Gastroesophageal sphincter (tissue), 4 donors: ENCODE measurements at regions not wholly inside any gene's neighbourhood (a gene's known extent, or its start where the extent isn't known, plus 50 kb on each side); places are given as distances from the start of the nearest gene placed in this dataset.

Source experiments
- ATAC-seq: fragments of 150-250 bp; one replicate; pipeline ENCODE4 v1.9.1; 2016; ENCODE audit warnings: mild to moderate bottlenecking, moderate library complexity
- H3K27ac ChIP-seq, 4 donors: fragments of 200-600 bp; sonication (generic) in 3 of 4; 1 replicate in 3 of 4; 2 replicates in 1 of 4; pipeline ENCODE4 v1.5.1; 2016 to 2019
- H3K27me3 ChIP-seq: fragments of 200-600 bp; sonication (generic); one replicate; pipeline ENCODE4 v1.5.1; 2019
- H3K36me3 ChIP-seq, 2 donors: fragments of 200-600 bp; sonication (generic); one replicate each; pipeline ENCODE4 v1.5.1; 2019; ENCODE audit warnings: control low read depth in 1 of 2
- H3K4me1 ChIP-seq, 3 donors: fragments of 200-600 bp; sonication (generic); 1 replicate in 2 of 3; 2 replicates in 1 of 3; pipeline ENCODE4 v1.5.1; 2016 to 2019; ENCODE audit warnings: control low read depth in 2 of 3
- H3K4me3 ChIP-seq, 2 donors: fragments of 200-600 bp; sonication (generic); one replicate each; pipeline ENCODE4 v1.5.1; 2019; ENCODE audit warnings: mild to moderate bottlenecking in 1 of 2, moderate library complexity in 1 of 2
- H3K9me3 ChIP-seq, 3 donors: fragments of 200-600 bp; sonication (generic); one replicate each; pipeline ENCODE4 v1.5.1; 2017 to 2019; ENCODE audit warnings: control low read depth in 2 of 3
- EP300 ChIP-seq: sonication (generic); formaldehyde crosslinking; IDR thresholded peaks from one replicate; pipeline ENCODE4 v1.6.1; 2017; ENCODE audit warnings: antibody characterized with exemption, mild to moderate bottlenecking
- POLR2A ChIP-seq, 2 donors: fragments of 450-650 bp; IDR thresholded peaks; one replicate each; pipeline ENCODE4 v1.6.1; 2017; ENCODE audit warnings: antibody characterized with exemption in 2 of 2, mild to moderate bottlenecking in 2 of 2, moderate library complexity in 1 of 2
- POLR2AphosphoS5 ChIP-seq: sonication (generic); formaldehyde crosslinking; IDR thresholded peaks from one replicate; pipeline ENCODE4 v1.6.1; 2017; ENCODE audit warnings: antibody characterized with exemption
- WGBS, 2 donors: methylation state at CpG; one replicate each; pipeline ENCODE4 v1.1.5; 2018; ENCODE audit warnings: low coverage in 1 of 2; 5-methylcytosine and 5-hydroxymethylcytosine counted together
- TF ChIP-seq, protein P1 (sequence below), 4 experiments: fragments of 200-600 bp in 2 of 4; fragments of 450-650 bp in 2 of 4; sonication (generic) in 1 of 4; IDR thresholded peaks; one replicate each; pipeline ENCODE4 v1.5.1; 2017 to 2019; ENCODE audit warnings: antibody characterized with exemption in 4 of 4, mild to moderate bottlenecking in 2 of 4, moderate library complexity in 2 of 4

DNA sequence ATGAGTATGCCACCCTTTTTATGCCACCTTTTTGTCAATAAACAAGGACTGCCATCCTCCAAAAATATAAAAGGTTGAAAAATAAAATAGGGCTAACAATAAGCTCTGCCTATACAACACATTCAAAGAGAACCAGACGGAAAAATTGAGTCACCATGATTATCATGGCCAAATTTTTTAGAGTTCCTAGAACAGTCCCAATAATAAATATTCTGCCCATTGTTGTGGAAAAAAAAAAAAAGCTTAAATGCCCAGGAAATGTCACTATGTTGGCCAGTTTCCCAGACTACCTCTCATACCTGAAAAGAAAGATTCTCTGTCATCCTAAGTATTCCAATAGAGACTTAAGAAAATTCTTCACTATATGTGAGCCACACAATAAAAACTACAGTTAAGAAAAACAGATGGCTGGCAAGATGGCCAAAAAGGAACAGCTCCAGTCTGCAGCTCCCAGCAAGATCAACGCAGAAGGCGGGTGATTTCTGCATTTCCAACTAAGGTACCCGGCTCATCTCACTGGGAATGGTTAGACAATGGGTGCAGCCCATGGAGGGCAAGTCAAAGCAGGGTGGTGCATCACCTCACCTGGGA lies 149.0 kb downstream of the TMEM161B start:
- 82 to 84% methylated on average over 3 to 4 of the region's 4 CpGs for WGBS, 2 donors
- ATAC-seq, result no peak

DNA sequence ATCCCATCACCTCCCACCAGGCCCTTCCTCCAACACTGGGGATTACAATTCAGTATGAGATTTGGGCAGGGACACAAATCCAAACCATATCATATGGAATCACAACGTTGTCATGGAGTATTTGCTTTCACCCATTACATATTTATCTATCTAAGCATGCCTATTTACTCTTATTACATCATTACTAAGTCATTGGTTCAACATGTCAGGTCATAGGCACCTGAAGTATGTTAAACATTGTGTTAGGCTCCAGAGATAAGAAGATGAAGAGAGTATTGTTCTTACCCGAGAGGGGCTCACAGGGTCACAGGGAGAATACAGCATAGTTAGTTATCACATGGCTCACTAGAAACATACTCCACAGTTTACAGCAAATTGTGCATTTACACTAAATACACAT lies 150.5 kb downstream of the TMEM161B start:
- TF ChIP-seq POLR2A (IDR thresholded peaks at IDR 0.05) (no peak), EP300 (no peak), POLR2AphosphoS5 (no peak)
- TF ChIP-seq, protein P1, sequence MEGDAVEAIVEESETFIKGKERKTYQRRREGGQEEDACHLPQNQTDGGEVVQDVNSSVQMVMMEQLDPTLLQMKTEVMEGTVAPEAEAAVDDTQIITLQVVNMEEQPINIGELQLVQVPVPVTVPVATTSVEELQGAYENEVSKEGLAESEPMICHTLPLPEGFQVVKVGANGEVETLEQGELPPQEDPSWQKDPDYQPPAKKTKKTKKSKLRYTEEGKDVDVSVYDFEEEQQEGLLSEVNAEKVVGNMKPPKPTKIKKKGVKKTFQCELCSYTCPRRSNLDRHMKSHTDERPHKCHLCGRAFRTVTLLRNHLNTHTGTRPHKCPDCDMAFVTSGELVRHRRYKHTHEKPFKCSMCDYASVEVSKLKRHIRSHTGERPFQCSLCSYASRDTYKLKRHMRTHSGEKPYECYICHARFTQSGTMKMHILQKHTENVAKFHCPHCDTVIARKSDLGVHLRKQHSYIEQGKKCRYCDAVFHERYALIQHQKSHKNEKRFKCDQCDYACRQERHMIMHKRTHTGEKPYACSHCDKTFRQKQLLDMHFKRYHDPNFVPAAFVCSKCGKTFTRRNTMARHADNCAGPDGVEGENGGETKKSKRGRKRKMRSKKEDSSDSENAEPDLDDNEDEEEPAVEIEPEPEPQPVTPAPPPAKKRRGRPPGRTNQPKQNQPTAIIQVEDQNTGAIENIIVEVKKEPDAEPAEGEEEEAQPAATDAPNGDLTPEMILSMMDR (IDR thresholded peaks at IDR 0.05), result no peak

More for the DNA sequence above, 149.0 kb downstream of the TMEM161B start:
- peaks cover 0 to 2% (median 0%) of the 10 kb centered on the region in 3 donors for H3K9me3 ChIP-seq
- TF ChIP-seq EP300, result no peak
- TF ChIP-seq POLR2A (IDR thresholded peaks at IDR 0.05), result no peak
- TF ChIP-seq, protein P1 (IDR thresholded peaks at IDR 0.05), result no peak
- no peak for TF ChIP-seq POLR2AphosphoS5
- no peak overlapping the region for H3K4me3 ChIP-seq
- H3K36me3 ChIP-seq, result no peaks in the 10 kb centered on the region
- H3K27ac ChIP-seq, result no peak overlapping the region
- no peaks in the 10 kb centered on the region for H3K4me1 ChIP-seq
- H3K27me3 ChIP-seq, result no peaks in the 10 kb centered on the region

DNA sequence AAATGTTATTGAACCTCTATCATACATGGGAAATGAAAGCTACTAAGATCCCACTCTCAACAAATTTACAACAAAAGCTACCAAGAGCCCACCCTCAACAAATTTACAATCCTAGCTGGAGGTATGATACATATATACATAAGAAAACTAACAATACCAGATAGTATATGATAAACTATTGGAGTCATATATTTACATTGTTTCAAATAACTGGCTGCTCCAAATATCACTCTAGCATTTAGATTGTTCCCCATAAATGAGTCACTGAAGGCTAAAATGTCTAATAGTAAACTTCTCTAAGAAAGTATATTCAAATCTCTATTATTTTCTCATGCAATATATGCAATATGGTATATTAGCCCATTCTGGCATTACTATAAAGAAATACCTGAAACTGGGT lies 151.1 kb downstream of the TMEM161B start:
- Histone ChIP-seq H3K27ac (no peak overlapping the region), H3K9me3 (no peaks in the 10 kb centered on the region), H3K36me3 (no peaks in the 10 kb centered on the region), H3K27me3 (no peaks in the 10 kb centered on the region), H3K4me1 (no peaks in the 10 kb centered on the region), H3K4me3 (no peak overlapping the region)
- no peak for ATAC-seq
- TF ChIP-seq EP300 (no peak), POLR2A (IDR thresholded peaks at IDR 0.05) (no peak), POLR2AphosphoS5 (no peak)
- TF ChIP-seq, protein P1 (IDR thresholded peaks at IDR 0.05), result no peak

More for the DNA sequence above, 150.5 kb downstream of the TMEM161B start:
- no peaks in the 10 kb centered on the region for H3K9me3 ChIP-seq
- no peaks in the 10 kb centered on the region for H3K36me3 ChIP-seq
- no peak overlapping the region for H3K27ac ChIP-seq
- 43 to 47% methylated on average over 2 of the region's 2 CpGs for WGBS, 2 donors
- H3K27me3 ChIP-seq, result no peaks in the 10 kb centered on the region
- ATAC-seq, result no peak
- H3K4me3 ChIP-seq, result no peak overlapping the region
- H3K4me1 ChIP-seq, result no peaks in the 10 kb centered on the region

DNA sequence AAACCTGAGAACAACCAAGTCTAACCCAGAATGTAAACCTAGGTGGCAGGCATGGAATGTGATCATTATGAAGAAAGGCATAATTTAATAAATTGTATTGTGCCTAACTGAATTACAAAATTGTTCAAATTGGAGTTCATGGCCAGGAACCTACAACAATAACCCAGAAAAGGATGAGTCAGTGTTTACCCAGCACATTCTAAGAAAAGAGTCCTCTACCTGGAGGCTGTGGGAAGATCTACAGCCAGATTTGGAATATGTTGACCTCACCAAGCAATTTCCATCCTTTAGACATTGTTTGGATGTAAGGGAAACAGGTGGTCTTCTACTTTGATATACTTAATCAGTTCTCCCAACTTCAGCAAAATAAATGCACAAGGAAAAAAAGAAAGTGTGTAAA lies 152.2 kb downstream of the TMEM161B start:
- Histone ChIP-seq H3K27ac (no peak overlapping the region), H3K36me3 (no peaks in the 10 kb centered on the region), H3K27me3 (no peaks in the 10 kb centered on the region), H3K9me3 (no peaks in the 10 kb centered on the region), H3K4me1 (no peaks in the 10 kb centered on the region), H3K4me3 (no peak overlapping the region)
- ATAC-seq, result no peak
- TF ChIP-seq POLR2AphosphoS5 (no peak), POLR2A (IDR thresholded peaks at IDR 0.05) (no peak), EP300 (no peak)
- TF ChIP-seq, protein P1 (IDR thresholded peaks at IDR 0.05), result no peak

DNA sequence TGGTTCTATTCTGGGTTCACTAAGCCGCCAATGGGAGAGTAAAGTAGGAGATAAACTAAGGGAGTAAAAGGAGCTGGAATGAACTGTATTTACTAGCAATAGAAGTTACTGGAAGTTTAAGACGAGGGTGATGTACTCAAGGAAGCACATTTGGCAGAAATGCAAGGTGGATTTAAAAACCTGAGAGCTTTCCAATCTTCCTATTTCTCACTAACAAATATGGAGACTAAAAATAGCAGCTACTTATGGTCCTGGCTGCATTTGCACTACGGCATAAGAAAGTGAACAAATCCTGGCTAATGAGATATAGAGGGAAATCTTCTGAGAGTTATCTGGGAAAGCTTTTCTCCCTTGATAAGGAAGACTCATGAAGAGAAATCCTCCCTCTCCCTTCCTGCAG lies 153.4 kb downstream of the TMEM161B start:
- no peak for TF ChIP-seq POLR2AphosphoS5
- TF ChIP-seq POLR2A (IDR thresholded peaks at IDR 0.05), result no peak
- TF ChIP-seq, protein P1 (IDR thresholded peaks at IDR 0.05), result no peak
- no peak for TF ChIP-seq EP300
- Histone ChIP-seq H3K9me3 (no peaks in the 10 kb centered on the region), H3K27ac (no peak overlapping the region), H3K27me3 (no peaks in the 10 kb centered on the region), H3K4me1 (no peaks in the 10 kb centered on the region), H3K4me3 (no peak overlapping the region), H3K36me3 (no peaks in the 10 kb centered on the region)
- no peak for ATAC-seq
- 40 to 67% methylated on average over 3 of the region's 3 CpGs for WGBS, 2 donors
